ENCODE measurements at regions not wholly inside any gene's neighbourhood (a gene's known extent, or its start where the extent isn't known, plus 50 kb on each side); places are given as distances from the start of the nearest gene placed in this dataset.

DNA sequence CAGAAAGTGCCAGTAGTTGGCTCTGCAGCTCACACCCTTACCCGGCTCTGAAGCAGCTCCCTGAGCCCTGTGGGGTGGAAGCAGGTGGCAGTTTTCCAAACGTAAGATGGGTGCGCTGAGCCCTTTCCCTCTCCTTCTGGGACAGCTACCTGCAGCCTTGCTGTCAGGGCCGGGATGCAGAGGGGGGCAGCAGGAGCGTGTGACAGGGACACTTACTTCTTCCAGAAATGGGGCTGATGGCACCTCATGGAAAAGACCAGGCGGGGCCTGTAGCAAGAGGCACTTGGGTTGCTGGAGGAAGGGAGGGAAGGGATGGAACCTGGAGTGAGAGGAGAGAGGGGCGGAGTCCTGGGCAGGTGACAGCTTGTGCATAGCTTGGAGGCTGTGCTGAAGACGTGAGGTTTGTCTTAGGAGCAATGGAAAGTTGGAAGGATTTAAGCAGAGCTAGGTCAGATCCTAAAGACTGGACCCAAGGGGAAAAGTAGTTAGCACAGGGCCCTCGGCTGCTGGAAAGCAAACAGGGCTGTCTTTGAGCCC is 216.8 kb upstream of the RPL38 start:
- no peak for DNase-seq (ENCODE audit: low spot score in 2 of 2)
- Histone ChIP-seq H3K36me3 (no peaks in the 10 kb centered on the region), H3K4me1 (no peaks in the 10 kb centered on the region), H3K27ac (no peak overlapping the region), H3K27me3 (peaks cover 0 to 41% of the 10 kb centered on the region in 2 donors), H3K4me3 (no peak overlapping the region), H3K9me3 (no peaks in the 10 kb centered on the region)
- TF ChIP-seq POLR2A (IDR thresholded peaks at IDR 0.05) (no peak), POLR2AphosphoS5 (IDR thresholded peaks at IDR 0.05) (no peak)
- TF ChIP-seq, protein P1, sequence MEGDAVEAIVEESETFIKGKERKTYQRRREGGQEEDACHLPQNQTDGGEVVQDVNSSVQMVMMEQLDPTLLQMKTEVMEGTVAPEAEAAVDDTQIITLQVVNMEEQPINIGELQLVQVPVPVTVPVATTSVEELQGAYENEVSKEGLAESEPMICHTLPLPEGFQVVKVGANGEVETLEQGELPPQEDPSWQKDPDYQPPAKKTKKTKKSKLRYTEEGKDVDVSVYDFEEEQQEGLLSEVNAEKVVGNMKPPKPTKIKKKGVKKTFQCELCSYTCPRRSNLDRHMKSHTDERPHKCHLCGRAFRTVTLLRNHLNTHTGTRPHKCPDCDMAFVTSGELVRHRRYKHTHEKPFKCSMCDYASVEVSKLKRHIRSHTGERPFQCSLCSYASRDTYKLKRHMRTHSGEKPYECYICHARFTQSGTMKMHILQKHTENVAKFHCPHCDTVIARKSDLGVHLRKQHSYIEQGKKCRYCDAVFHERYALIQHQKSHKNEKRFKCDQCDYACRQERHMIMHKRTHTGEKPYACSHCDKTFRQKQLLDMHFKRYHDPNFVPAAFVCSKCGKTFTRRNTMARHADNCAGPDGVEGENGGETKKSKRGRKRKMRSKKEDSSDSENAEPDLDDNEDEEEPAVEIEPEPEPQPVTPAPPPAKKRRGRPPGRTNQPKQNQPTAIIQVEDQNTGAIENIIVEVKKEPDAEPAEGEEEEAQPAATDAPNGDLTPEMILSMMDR (IDR thresholded peaks at IDR 0.05) = no peak
- intact Hi-C loops (cut with DNase I; ENCODE audit: low total_unique reads) = no loop called here

GRCh38 chr17:73987395-73987794 is 216.1 kb upstream of the RPL38 start:
- peaks cover 0 to 39% of the 10 kb centered on the region in 2 donors for H3K27me3 ChIP-seq
- no peak for DNase-seq (ENCODE audit: low spot score in 2 of 2)
- intact Hi-C loops (cut with DNase I; ENCODE audit: low total_unique reads) = no loop called here
- H3K4me3 ChIP-seq = no peak overlapping the region
- no peaks in the 10 kb centered on the region for H3K9me3 ChIP-seq
- H3K36me3 ChIP-seq = no peaks in the 10 kb centered on the region
- no peak overlapping the region for H3K27ac ChIP-seq
- TF ChIP-seq, protein P1 (IDR thresholded peaks at IDR 0.05) = no peak
- TF ChIP-seq POLR2AphosphoS5 (IDR thresholded peaks at IDR 0.05) (no peak), POLR2A (IDR thresholded peaks at IDR 0.05) (no peak)
- H3K4me1 ChIP-seq = no peaks in the 10 kb centered on the region

- Histone ChIP-seq H3K4me1 (no peaks in the 10 kb centered on the region), H3K4me3 (no peak overlapping the region), H3K36me3 (no peaks in the 10 kb centered on the region), H3K27me3 (peaks cover 0 to 37% of the 10 kb centered on the region in 2 donors), H3K27ac (no peak overlapping the region), H3K9me3 (no peaks in the 10 kb centered on the region)
- DNase-seq (ENCODE audit: low spot score in 2 of 2) = no peak
- intact Hi-C loops (cut with DNase I; ENCODE audit: low total_unique reads) = no loop called here
- TF ChIP-seq POLR2A (IDR thresholded peaks at IDR 0.05) (no peak), POLR2AphosphoS5 (IDR thresholded peaks at IDR 0.05) (no peak)
- TF ChIP-seq, protein P1 (IDR thresholded peaks at IDR 0.05) = no peak
Observed at GRCh38 chr17:73987845-73988509, 215.5 kb upstream of the RPL38 start.

- no peaks in the 10 kb centered on the region for H3K9me3 ChIP-seq
- intact Hi-C loops (cut with DNase I; ENCODE audit: low total_unique reads) = no loop called here
- H3K36me3 ChIP-seq = no peaks in the 10 kb centered on the region
- DNase-seq (ENCODE audit: low spot score in 2 of 2) = no peak
- H3K4me3 ChIP-seq = no peak overlapping the region
- H3K4me1 ChIP-seq = no peaks in the 10 kb centered on the region
- peaks cover 0 to 42% of the 10 kb centered on the region in 2 donors for H3K27me3 ChIP-seq
- no peak overlapping the region for H3K27ac ChIP-seq
- TF ChIP-seq, protein P1 (IDR thresholded peaks at IDR 0.05) = no peak
- TF ChIP-seq POLR2A (IDR thresholded peaks at IDR 0.05) = no peak
Observed at GRCh38 chr17:73989671-73990070, 213.8 kb upstream of the RPL38 start.

GRCh38 chr17:73990290-73990689 is 213.2 kb upstream of the RPL38 start:
- H3K9me3 ChIP-seq = no peaks in the 10 kb centered on the region
- H3K36me3 ChIP-seq = no peaks in the 10 kb centered on the region
- no peaks in the 10 kb centered on the region for H3K4me1 ChIP-seq
- no peak overlapping the region for H3K27ac ChIP-seq
- DNase-seq (ENCODE audit: low spot score in 2 of 2) = no peak
- intact Hi-C loops (cut with DNase I; ENCODE audit: low total_unique reads) = no loop called here
- peaks cover 0 to 40% of the 10 kb centered on the region in 2 donors for H3K27me3 ChIP-seq
- TF ChIP-seq POLR2AphosphoS5 (IDR thresholded peaks at IDR 0.05) (no peak), POLR2A (IDR thresholded peaks at IDR 0.05) (no peak)
- TF ChIP-seq, protein P1 (IDR thresholded peaks at IDR 0.05) = no peak
- no peak overlapping the region for H3K4me3 ChIP-seq

Measured in breast epithelium (tissue), 4 donors.